ENCODE measurements at regions not wholly inside any gene's neighbourhood (a gene's known extent, or its start where the extent isn't known, plus 50 kb on each side); places are given as distances from the start of the nearest gene placed in this dataset.

DNA sequence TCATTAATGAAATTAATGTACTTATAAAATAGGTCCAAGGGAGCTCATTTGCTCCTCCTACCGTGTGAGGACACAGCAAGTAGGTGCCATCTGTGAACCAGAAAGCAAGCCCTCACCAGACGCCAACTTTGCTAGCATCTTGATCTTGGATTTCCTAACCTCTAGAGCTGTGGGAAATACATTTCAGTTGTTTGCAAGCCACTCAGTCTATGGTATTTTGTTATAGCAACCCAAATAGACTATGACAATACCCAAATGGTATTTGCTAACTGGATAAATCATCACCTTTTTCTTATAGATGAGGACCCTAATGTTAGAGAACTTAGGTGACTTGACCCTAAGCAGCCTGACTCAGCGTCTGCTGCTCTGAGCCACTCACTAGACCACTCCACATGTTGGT is 379.6 kb downstream of the HRH4 start:
- no peak for DNase-seq (ENCODE audit: low spot score)
- H3K9me3 Mint-ChIP-seq (ENCODE audit: low read depth), result no peaks in the 10 kb centered on the region
- no peaks in the 10 kb centered on the region for H3K36me3 Mint-ChIP-seq (ENCODE audit: low read depth)
- TF ChIP-seq, protein P1, sequence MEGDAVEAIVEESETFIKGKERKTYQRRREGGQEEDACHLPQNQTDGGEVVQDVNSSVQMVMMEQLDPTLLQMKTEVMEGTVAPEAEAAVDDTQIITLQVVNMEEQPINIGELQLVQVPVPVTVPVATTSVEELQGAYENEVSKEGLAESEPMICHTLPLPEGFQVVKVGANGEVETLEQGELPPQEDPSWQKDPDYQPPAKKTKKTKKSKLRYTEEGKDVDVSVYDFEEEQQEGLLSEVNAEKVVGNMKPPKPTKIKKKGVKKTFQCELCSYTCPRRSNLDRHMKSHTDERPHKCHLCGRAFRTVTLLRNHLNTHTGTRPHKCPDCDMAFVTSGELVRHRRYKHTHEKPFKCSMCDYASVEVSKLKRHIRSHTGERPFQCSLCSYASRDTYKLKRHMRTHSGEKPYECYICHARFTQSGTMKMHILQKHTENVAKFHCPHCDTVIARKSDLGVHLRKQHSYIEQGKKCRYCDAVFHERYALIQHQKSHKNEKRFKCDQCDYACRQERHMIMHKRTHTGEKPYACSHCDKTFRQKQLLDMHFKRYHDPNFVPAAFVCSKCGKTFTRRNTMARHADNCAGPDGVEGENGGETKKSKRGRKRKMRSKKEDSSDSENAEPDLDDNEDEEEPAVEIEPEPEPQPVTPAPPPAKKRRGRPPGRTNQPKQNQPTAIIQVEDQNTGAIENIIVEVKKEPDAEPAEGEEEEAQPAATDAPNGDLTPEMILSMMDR (IDR thresholded peaks at IDR 0.05), result no peak
- H3K4me1 Mint-ChIP-seq (ENCODE audit: low read depth), result peaks cover 6% of the 10 kb centered on the region
- no peaks in the 10 kb centered on the region for H3K27me3 Mint-ChIP-seq (ENCODE audit: low read depth)
- no peak overlapping the region for H3K4me3 Mint-ChIP-seq (ENCODE audit: unreplicated experiment)
- peak overlapping the region; percentile 6 for H3K27ac Mint-ChIP-seq (ENCODE audit: unreplicated experiment)

- no peak overlapping the region for H3K27ac Mint-ChIP-seq (ENCODE audit: unreplicated experiment)
- H3K27me3 Mint-ChIP-seq (ENCODE audit: low read depth), result peaks cover 2% of the 10 kb centered on the region
- peaks cover 6% of the 10 kb centered on the region for H3K4me1 Mint-ChIP-seq (ENCODE audit: low read depth)
- DNase-seq (ENCODE audit: low spot score), result no peak
- TF ChIP-seq, protein P1 (IDR thresholded peaks at IDR 0.05), result no peak
- no peaks in the 10 kb centered on the region for H3K36me3 Mint-ChIP-seq (ENCODE audit: low read depth)
- H3K4me3 Mint-ChIP-seq (ENCODE audit: unreplicated experiment), result no peak overlapping the region
- H3K9me3 Mint-ChIP-seq (ENCODE audit: low read depth), result no peaks in the 10 kb centered on the region
Measured at GRCh38 chr18:24840640-24841039, 380.2 kb downstream of the HRH4 start.

DNA sequence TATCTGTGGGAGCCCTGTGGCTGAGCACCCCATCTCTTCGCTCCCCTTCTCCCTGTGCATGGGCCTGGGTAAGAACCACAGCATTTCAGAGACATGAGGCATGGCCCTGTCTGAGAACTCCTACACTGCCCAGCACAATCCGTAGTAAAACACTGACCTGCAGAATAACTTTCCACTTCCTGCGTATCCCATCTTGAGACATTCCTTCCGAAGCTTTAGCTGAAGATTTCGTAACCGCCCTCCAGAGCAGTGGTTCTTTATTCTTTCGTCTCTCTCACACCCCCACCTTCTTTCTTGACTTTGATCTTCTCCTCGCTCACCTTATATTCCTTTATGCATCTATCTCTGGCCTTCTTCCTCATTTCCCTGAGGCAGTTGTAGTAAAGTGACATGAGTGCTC is 381.1 kb downstream of the HRH4 start:
- DNase-seq (ENCODE audit: low spot score), result no peak
- Mint-ChIP-seq H3K4me1 (ENCODE audit: low read depth) (peaks cover 6% of the 10 kb centered on the region), H3K9me3 (ENCODE audit: low read depth) (no peaks in the 10 kb centered on the region), H3K36me3 (ENCODE audit: low read depth) (no peaks in the 10 kb centered on the region), H3K27me3 (ENCODE audit: low read depth) (peaks cover 2% of the 10 kb centered on the region), H3K4me3 (ENCODE audit: unreplicated experiment) (no peak overlapping the region), H3K27ac (ENCODE audit: unreplicated experiment) (no peak overlapping the region)
- TF ChIP-seq, protein P1 (IDR thresholded peaks at IDR 0.05), result no peak

- no peak for DNase-seq (ENCODE audit: low spot score)
- H3K36me3 Mint-ChIP-seq (ENCODE audit: low read depth), result no peaks in the 10 kb centered on the region
- no peaks in the 10 kb centered on the region for H3K4me1 Mint-ChIP-seq (ENCODE audit: low read depth)
- H3K9me3 Mint-ChIP-seq (ENCODE audit: low read depth), result no peaks in the 10 kb centered on the region
- H3K4me3 Mint-ChIP-seq (ENCODE audit: unreplicated experiment), result no peak overlapping the region
- TF ChIP-seq, protein P1 (IDR thresholded peaks at IDR 0.05), result no peak
- peaks cover 4% of the 10 kb centered on the region for H3K27me3 Mint-ChIP-seq (ENCODE audit: low read depth)
- H3K27ac Mint-ChIP-seq (ENCODE audit: unreplicated experiment), result no peak overlapping the region
Measured at GRCh38 chr18:24843123-24843522, 382.7 kb downstream of the HRH4 start.

GRCh38 chr18:24846138-24846537 is 385.7 kb downstream of the HRH4 start:
- H3K4me3 Mint-ChIP-seq (ENCODE audit: unreplicated experiment), result no peak overlapping the region
- no peaks in the 10 kb centered on the region for H3K4me1 Mint-ChIP-seq (ENCODE audit: low read depth)
- H3K36me3 Mint-ChIP-seq (ENCODE audit: low read depth), result no peaks in the 10 kb centered on the region
- no peak overlapping the region for H3K27ac Mint-ChIP-seq (ENCODE audit: unreplicated experiment)
- TF ChIP-seq, protein P1 (IDR thresholded peaks at IDR 0.05), result no peak
- DNase-seq (ENCODE audit: low spot score), result no peak
- H3K9me3 Mint-ChIP-seq (ENCODE audit: low read depth), result no peaks in the 10 kb centered on the region
- H3K27me3 Mint-ChIP-seq (ENCODE audit: low read depth), result peaks cover 9% of the 10 kb centered on the region

All from chondrocyte (in vitro differentiated cells).